HepG2 (cell line): ENCODE measurements at regions not wholly inside any gene's neighbourhood (a gene's known extent, or its start where the extent isn't known, plus 50 kb on each side); places are given as distances from the start of the nearest gene placed in this dataset.

ENCODE experiments used
- ATAC-seq: fragments of 200-7000 bp; cut with Tn5 transposase; 3 replicates; pipeline ENCODE4 v1.9.1; 2020; ENCODE audit warnings: mild to moderate bottlenecking, moderate library complexity
- BruUV-seq: library from RNA; stranded (reverse); fragments of 400-500 nt; replicated peaks from 2 replicates; lab custom pipeline; 2021; lab: Mats Ljungman, UMichigan
- CTCF ChIA-PET: fragments of 300-600 bp; formaldehyde crosslinking; extraction: SDS; loops from one replicate; lab custom pipeline; 2021; ENCODE audit warnings: low total read pairs, inconsistent platforms, low intra/inter-chr PET ratio; lab: Yijun Ruan, JAX
- POLR2A ChIA-PET: fragments of 350-600 bp; sonication (Branson Sonifier 250); formaldehyde crosslinking; loops from one replicate; lab custom pipeline; 2020; ENCODE audit warnings: antibody characterized with exemption, inconsistent platforms; lab: Yijun Ruan, JAX
- DNase-seq: peaks from one replicate; pipeline ENCODE4 v3.0.0-alpha.2; 2015; ENCODE audit warnings: low spot score
- FAIRE-seq: peaks from 3 replicates; lab custom pipeline; 2011; peaks lifted over from hg19 to GRCh38; lab: Jason Lieb, UNC
- H2AFZ ChIP-seq: one replicate; pipeline ENCODE4 v1.6.1; 2011; ENCODE audit warnings: low read length, inconsistent platforms
- H3K27ac ChIP-seq: fragments of 300-600 bp; 3 replicates; pipeline ENCODE4 v1.8.0; 2011; ENCODE audit warnings: mixed run types, mild to moderate bottlenecking, mixed read lengths, low read length, inconsistent platforms; ENCODE audit not compliant: insufficient read depth; ENCODE audit errors: extremely low read length
- H3K27me3 ChIP-seq, 2 experiments: fragments of 200-600 bp in 1 of 2; 2 replicates in 1 of 2; 3 replicates in 1 of 2; pipeline versions ENCODE4 v1.6.0 to v1.8.0; 2011; ENCODE audit warnings: low read length in 2 of 2, mild to moderate bottlenecking in 2 of 2, moderate library complexity in 2 of 2, inconsistent platforms in 1 of 2; ENCODE audit not compliant: insufficient read depth in 2 of 2, control insufficient read depth in 1 of 2
- H3K36me3 ChIP-seq, 2 experiments: fragments of 200-600 bp in 1 of 2; replicated peaks in 1 of 2; 2 replicates in 1 of 2; 3 replicates in 1 of 2; pipeline versions ENCODE4 v1.5.1 to v1.8.0; 2011; ENCODE audit warnings: low read length in 2 of 2, inconsistent platforms in 1 of 2; ENCODE audit not compliant: insufficient read depth in 2 of 2, control insufficient read depth in 1 of 2
- H3K4me1 ChIP-seq: 2 replicates; pipeline ENCODE4 v1.5.1; 2012; ENCODE audit warnings: low read length, inconsistent platforms; ENCODE audit not compliant: insufficient read depth
- H3K4me2 ChIP-seq: 2 replicates; pipeline ENCODE4 v1.6.0; 2011; ENCODE audit warnings: low read depth, low read length, inconsistent platforms
- H3K4me3 ChIP-seq, 3 experiments: fragments of 200-600 bp in 1 of 3; sonication (generic), shearing (Covaris generic) in 1 of 3; replicated peaks in 1 of 3; 2 replicates each; pipeline ENCODE4 v1.5.1; 2011 to 2016; ENCODE audit warnings: low read length in 3 of 3, inconsistent platforms in 2 of 3, low read depth in 2 of 3, mild to moderate bottlenecking in 2 of 3, control low read depth in 1 of 3, mixed read lengths in 1 of 3; ENCODE audit not compliant: insufficient read depth in 1 of 3
- H3K79me2 ChIP-seq: one replicate; pipeline ENCODE4 v1.6.1; 2011; ENCODE audit warnings: low read length, inconsistent platforms; ENCODE audit not compliant: insufficient read depth
- H3K9ac ChIP-seq: 2 replicates; pipeline ENCODE4 v1.6.0; 2011; ENCODE audit warnings: mild to moderate bottlenecking, low read depth, low read length, inconsistent platforms; ENCODE audit not compliant: insufficient read depth
- H3K9me3 ChIP-seq: 2 replicates; pipeline ENCODE4 v1.5.1; 2012; ENCODE audit warnings: mild to moderate bottlenecking, low read length
- H4K20me1 ChIP-seq: 2 replicates; pipeline ENCODE4 v1.6.0; 2011; ENCODE audit warnings: inconsistent platforms, mild to moderate bottlenecking, low read length, moderate library complexity; ENCODE audit not compliant: insufficient read depth
- KLF16 ChIP-seq, 2 experiments: sonication (generic) in 1 of 2; formaldehyde crosslinking in 1 of 2; IDR thresholded peaks; 2 replicates each; pipeline versions ENCODE4 v1.6.1 to v1.8.0; 2016 to 2023; ENCODE audit warnings: missing genetic modification reagents in 2 of 2, missing compliant biosample characterization in 1 of 2
- SIN3B ChIP-seq: fragments of 150-350 bp; IDR thresholded peaks from 2 replicates; pipeline ENCODE4 v1.6.1; 2014; ENCODE audit warnings: low read length
- ZBTB3 ChIP-seq: sonication (generic); formaldehyde crosslinking; IDR thresholded peaks from 2 replicates; pipeline ENCODE4 v1.4.0; 2020; ENCODE audit warnings: low read depth, mild to moderate bottlenecking, moderate library complexity, missing genetic modification reagents, borderline replicate concordance
- ZNF234 ChIP-seq: sonication (generic); formaldehyde crosslinking; conservative IDR thresholded peaks from 2 replicates; pipeline ENCODE4 v1.5.1; 2020; ENCODE audit warnings: mild to moderate bottlenecking, missing genetic modification reagents
- ZNF317 ChIP-seq: sonication (generic); formaldehyde crosslinking; IDR thresholded peaks from 2 replicates; pipeline ENCODE4 v1.5.0; 2020; ENCODE audit warnings: mild to moderate bottlenecking, missing genetic modification reagents
- ZNF704 ChIP-seq: sonication (generic); formaldehyde crosslinking; IDR thresholded peaks from 2 replicates; pipeline ENCODE4 v1.8.1; 2023; ENCODE audit warnings: mild to moderate bottlenecking, inconsistent platforms, moderate library complexity, missing genetic modification reagents, borderline replicate concordance
- ZSCAN21 ChIP-seq: sonication (generic); formaldehyde crosslinking; IDR thresholded peaks from 2 replicates; pipeline ENCODE4 v1.8.0; 2022; ENCODE audit warnings: mild to moderate bottlenecking, missing genetic modification reagents, moderate library complexity, borderline replicate concordance
- WGBS: methylation state at CpG from one replicate; pipeline ENCODE4 v1.1.6; 2017; ENCODE audit warnings: low lambda C conversion rate; 5-methylcytosine and 5-hydroxymethylcytosine counted together
- in situ Hi-C: cut with HindIII; loops from 2 replicates; pipeline ENCODE4 v1.10.0; 2017; ENCODE audit warnings: low pct_unique_long_range_greater_than_20kb; ENCODE audit not compliant: extremely low pct_ligation_motif_present
- intact Hi-C: fragments of 100-400 bp; cut with micrococcal nuclease; formaldehyde crosslinking; loops from one replicate; pipeline ENCODE4 v1.10.0; 2022; ENCODE audit not compliant: unreplicated experiment

- no peak for DNase-seq
- no peak overlapping the region for H3K9ac ChIP-seq
- no peak overlapping the region for H3K27ac ChIP-seq
- no peaks in the 10 kb centered on the region for H3K36me3 ChIP-seq
- ChIA-PET POLR2A (no interaction called here), CTCF (no interaction called here)
- no peak overlapping the region for H3K4me3 ChIP-seq
- intact Hi-C loops (no loop called here), in situ Hi-C loops (loop anchor here (25.0 kb wide), 1 partner anchor 510 kb away; no protein-coding TSS in a partner anchor)
- TF ChIP-seq KLF16 (CRISPR knock-in tag; IDR thresholded peaks at IDR 0.05) (no peak), ZBTB3 (CRISPR knock-in tag) (no peak), ZNF317 (CRISPR knock-in tag) (no peak), ZSCAN21 (CRISPR knock-in tag) (no peak), SIN3B (no peak), ZNF234 (CRISPR knock-in tag) (no peak), ZNF704 (no peak)
- no peak overlapping the region for H2AFZ ChIP-seq
- no peaks in the 10 kb centered on the region for H3K79me2 ChIP-seq
- no peaks in the 10 kb centered on the region for H3K9me3 ChIP-seq
- BruUV-seq, result no TSS peak
- no peaks in the 10 kb centered on the region for H4K20me1 ChIP-seq
- peaks cover 2 to 11% of the 10 kb centered on the region in 2 experiments; a peak in 4 of 5 replicates for H3K27me3 ChIP-seq
- no peak for FAIRE-seq
- 38% methylated on average over 4 of the region's 4 CpGs for WGBS
- no peaks in the 10 kb centered on the region for H3K4me1 ChIP-seq
- ATAC-seq, result no peak
- H3K4me2 ChIP-seq, result no peak overlapping the region
Measured at GRCh38 chr11:33977676-33978075, 73.9 kb upstream of the CAPRIN1 start.
